Omental fat pad (tissue), 3 donors: ENCODE measurements at regions not wholly inside any gene's neighbourhood (a gene's known extent, or its start where the extent isn't known, plus 50 kb on each side); places are given as distances from the start of the nearest gene placed in this dataset.

Experiments
- ATAC-seq: fragments of 150-250 bp; one replicate; pipeline ENCODE4 v1.9.1; 2016; ENCODE audit warnings: mild to moderate bottlenecking, moderate library complexity; ENCODE audit not compliant: low FRiP score
- DNase-seq: peaks from one replicate; pipeline ENCODE4 v3.0.0-alpha.2; 2019; ENCODE audit warnings: low spot score
- TF ChIP-seq, protein P1 (sequence below), 3 donors: fragments of 450-650 bp; IDR thresholded peaks; one replicate each; pipeline ENCODE4 v1.5.1; 2016 to 2017; ENCODE audit warnings: antibody characterized with exemption in 3 of 3, mild to moderate bottlenecking in 3 of 3, moderate library complexity in 2 of 3

DNA sequence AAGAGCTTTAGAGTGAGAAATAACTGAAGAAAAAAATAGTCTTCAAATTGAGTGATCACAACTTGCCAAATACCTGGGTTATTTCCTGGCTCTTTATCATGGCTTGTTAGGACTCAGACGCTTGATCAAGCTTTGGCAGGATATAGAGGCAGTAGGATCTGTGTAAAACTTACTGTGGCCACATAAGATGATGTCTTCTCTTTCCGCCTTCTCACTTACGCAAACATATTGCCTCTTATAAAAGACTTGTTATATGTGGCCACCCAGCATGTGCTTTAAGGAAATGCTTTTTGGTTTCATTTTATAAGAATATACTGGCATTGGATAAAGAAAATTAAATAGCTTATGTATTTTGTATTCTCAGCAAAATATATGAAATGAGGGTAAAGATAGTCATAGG, 101.8 kb upstream of the AKIRIN2 start:
- ATAC-seq (no peak), DNase-seq (no peak)
- TF ChIP-seq, protein P1, sequence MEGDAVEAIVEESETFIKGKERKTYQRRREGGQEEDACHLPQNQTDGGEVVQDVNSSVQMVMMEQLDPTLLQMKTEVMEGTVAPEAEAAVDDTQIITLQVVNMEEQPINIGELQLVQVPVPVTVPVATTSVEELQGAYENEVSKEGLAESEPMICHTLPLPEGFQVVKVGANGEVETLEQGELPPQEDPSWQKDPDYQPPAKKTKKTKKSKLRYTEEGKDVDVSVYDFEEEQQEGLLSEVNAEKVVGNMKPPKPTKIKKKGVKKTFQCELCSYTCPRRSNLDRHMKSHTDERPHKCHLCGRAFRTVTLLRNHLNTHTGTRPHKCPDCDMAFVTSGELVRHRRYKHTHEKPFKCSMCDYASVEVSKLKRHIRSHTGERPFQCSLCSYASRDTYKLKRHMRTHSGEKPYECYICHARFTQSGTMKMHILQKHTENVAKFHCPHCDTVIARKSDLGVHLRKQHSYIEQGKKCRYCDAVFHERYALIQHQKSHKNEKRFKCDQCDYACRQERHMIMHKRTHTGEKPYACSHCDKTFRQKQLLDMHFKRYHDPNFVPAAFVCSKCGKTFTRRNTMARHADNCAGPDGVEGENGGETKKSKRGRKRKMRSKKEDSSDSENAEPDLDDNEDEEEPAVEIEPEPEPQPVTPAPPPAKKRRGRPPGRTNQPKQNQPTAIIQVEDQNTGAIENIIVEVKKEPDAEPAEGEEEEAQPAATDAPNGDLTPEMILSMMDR (IDR thresholded peaks at IDR 0.05) = no peak

DNA sequence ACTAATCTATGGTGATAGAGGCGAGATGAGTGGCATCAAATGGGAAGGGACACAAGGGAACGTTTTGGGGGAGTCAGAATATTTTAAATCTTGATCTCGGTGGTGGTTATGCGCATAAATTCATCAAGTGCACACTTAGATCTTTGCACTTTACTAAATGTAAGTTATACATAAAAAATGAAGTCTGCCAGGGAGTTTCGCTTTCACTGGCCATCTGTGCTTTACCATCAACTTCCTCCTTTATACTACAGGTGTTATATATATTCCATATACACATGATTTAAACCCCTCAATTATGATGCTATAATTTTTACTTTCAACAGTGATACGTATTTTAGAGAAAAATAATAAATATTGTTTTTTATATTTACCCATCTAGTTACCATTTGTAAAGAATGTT, 97.6 kb upstream of the AKIRIN2 start:
- DNase-seq (no peak), ATAC-seq (no peak)
- TF ChIP-seq, protein P1 (IDR thresholded peaks at IDR 0.05) = no peak

DNA sequence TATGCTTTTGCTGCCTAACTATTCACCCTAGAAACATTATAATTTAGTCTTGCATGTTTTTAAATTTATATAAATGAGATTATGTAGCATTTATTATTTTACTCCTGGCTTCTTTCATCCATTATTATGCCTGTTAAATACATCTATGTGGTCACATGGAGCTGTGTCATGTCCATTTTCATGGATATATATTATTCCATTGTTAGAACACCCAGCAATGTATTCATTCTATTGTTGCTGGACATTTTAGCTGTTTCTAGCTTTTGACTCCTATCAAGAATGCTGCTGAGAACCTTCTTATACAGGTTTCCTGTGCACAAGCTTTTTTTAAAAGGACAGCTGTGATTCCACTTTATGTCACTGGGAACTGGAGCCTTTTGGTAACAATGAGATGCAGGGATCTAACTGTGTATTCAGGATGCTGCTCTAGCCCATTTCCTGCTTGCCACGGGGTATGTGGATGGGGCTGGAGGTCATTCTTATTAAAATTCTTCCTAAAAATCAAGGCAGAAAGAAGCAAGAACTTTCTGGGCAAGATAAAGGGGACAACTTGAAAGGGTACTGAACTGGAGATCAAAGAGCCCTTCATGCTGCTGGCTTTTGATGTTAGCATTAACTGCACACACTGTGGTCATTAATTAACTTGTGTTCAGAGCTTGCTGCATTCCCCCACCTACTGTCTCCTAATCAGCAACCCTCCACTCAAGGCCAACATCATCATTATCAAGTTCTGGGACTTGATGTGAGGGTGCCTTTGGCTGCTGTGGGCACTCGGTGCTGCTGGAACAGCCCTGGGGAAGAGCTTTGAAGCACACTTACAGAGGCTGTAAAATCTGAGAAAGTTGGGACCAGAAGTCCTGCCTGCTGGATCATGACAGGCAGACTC, 96.6 kb upstream of the AKIRIN2 start:
- TF ChIP-seq, protein P1 (IDR thresholded peaks at IDR 0.05) = no peak
- DNase-seq = no peak
- ATAC-seq = no peak

DNA sequence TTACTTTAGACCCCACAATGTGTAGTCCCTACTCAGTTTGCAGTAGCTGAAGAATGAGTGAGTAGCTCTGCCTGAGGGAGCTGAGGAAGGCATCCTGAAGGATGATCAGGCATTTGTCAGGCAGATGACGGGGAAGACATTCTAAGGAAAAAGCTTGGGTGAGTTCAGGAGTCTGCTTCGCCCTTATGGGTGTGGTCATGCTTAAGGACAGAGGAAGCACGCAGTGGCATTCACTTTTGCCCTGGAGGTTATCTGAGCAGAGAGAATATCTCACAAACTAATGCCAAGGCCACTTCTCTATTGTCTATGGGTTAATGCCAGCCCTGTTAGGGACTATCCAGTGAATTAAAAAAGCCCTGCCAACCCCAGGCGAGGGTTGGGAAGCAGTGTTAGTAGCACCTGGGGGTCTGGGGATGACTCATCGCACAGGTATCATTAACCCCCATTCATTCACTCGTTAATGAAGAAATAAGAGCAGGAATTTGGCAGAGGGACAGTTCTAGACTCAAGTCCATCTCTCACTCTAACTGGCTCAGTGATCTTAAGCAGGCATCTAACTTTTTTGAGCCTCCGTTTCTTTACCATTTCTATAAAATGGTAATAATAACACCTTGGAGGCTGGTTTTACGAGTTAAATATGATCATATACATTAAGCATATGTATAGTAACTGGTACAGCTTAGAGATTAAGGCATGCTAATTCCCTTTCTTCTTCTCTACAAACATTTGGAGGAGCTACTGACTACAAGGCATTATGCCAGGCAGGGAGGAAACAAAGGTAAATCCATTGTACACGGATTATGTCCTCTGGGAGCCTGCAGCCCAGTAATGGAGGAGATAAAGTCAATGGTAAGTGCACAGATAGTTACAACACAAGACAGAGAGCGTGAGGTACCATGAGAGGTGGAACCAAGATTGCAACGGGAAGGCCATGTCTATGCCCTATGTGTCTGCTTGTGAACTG, 93.2 kb upstream of the AKIRIN2 start:
- no peak for ATAC-seq
- no peak for DNase-seq
- TF ChIP-seq, protein P1 (IDR thresholded peaks at IDR 0.05) = no peak

DNA sequence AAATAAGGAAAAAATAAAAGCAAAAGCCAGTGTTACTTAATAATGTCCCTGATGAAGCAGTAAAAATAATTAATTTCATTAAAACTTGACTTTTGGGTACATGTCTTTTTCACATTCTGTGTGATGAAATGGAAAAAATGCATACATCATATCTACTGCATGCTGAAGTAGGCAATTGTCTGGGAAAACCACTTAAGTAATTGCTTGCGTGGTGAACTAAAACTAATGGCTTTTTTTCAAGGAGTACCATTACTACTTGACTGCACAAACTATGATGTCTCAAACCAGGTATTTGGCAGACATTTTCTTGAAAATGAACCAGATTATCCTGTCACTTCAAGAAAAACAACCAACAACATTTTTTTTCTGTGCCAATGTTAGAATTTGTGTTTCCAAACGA, 91.3 kb upstream of the AKIRIN2 start:
- DNase-seq (no peak), ATAC-seq (no peak)
- TF ChIP-seq, protein P1 (IDR thresholded peaks at IDR 0.05) = no peak

DNA sequence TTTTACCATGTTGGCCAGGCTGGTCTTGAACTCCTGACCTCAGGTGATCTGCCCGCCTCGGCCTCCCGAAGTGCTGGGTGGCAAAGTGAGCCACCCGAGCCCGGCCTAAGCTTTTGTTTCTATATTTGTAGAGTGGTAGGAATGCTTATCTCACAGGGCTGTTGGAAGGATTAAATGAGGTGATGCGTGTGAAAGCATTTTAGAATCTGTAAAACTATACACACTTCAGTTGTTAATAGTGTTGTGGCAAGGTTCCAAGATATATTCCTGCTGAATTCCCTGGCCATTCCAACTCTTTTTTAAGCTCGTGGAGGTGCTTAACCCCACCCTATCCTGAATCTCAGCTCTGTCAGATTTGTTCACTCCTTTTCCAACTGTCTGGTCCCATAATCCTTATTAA, 89.9 kb upstream of the AKIRIN2 start:
- ATAC-seq (no peak), DNase-seq (no peak)
- TF ChIP-seq, protein P1 (IDR thresholded peaks at IDR 0.05) = no peak
